ENCODE measurements at regions not wholly inside any gene's neighbourhood (a gene's known extent, or its start where the extent isn't known, plus 50 kb on each side); places are given as distances from the start of the nearest gene placed in this dataset.

DNA sequence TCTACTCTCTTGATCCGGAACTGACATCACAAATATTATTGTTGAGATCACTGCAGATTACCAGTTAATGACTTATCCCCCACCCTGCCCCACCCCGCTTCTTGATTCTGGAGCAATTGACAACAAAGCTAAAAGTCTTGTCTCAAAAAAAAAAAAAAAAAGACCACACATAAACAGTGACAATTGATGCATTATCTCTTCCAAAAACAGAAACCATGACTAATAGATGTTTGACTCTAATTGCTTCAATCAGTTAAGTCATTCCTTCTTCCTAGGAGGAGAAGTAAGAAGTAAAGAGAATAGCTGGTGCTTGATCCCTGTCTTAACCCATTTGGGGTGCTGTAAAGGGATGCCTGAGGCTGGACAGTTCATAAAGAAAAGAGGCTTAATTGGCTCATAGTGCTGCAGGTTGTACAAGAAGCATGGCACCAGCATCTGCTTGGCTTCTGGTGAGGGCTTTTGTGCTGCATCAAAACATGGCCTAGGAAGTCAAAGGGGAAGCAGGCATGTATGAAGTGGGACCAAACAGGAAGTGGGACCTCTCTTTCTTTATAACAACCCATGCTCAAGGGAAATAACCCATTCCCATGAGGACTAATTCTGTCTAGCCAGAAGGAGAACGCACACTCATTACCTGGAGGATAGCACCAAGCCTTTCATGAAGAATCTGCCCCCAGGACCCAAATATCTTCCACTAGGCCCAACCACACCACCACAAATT is 158.7 kb downstream of the TMEM167A start:
- Histone ChIP-seq H3K9me3 (ENCODE audit: insufficient read depth, low read depth, low read length) (peaks cover 3% of the 10 kb centered on the region; the same call in 1 of the 2 replicates), H3K4me2 (ENCODE audit: low read depth, low read length, poor library complexity, severe bottlenecking) (no peak overlapping the region), H3K27me3 (ENCODE audit: insufficient read depth, low read length, poor library complexity, severe bottlenecking) (no peaks in the 10 kb centered on the region), H4K20me1 (ENCODE audit: insufficient read depth, low read length, poor library complexity, severe bottlenecking) (no peaks in the 10 kb centered on the region), H3K36me3 (ENCODE audit: insufficient read depth, low read length) (no peaks in the 10 kb centered on the region), H3K4me1 (ENCODE audit: insufficient read depth, low read length, poor library complexity, severe bottlenecking) (peaks cover 13% of the 10 kb centered on the region), H3K79me2 (ENCODE audit: insufficient read depth, low read length) (no peaks in the 10 kb centered on the region), H3K9ac (ENCODE audit: low read depth, low read length, poor library complexity, severe bottlenecking) (no peak overlapping the region), H3F3A (ENCODE audit: low read depth) (no peaks in the 10 kb centered on the region), H2AFZ (ENCODE audit: low read length) (no peak overlapping the region; the same call in 1 of the 2 replicates), H3K9me2 (replicated peaks; ENCODE audit: low read depth, low read length) (no peaks in the 10 kb centered on the region), H3K4me3 (ENCODE audit: low read length, poor library complexity, severe bottlenecking) (no peak overlapping the region)
- TF ChIP-seq EZH2phosphoT487 (IDR thresholded peaks at IDR 0.05; ENCODE audit: borderline replicate concordance): no peak
- TF ChIP-seq, protein P1, sequence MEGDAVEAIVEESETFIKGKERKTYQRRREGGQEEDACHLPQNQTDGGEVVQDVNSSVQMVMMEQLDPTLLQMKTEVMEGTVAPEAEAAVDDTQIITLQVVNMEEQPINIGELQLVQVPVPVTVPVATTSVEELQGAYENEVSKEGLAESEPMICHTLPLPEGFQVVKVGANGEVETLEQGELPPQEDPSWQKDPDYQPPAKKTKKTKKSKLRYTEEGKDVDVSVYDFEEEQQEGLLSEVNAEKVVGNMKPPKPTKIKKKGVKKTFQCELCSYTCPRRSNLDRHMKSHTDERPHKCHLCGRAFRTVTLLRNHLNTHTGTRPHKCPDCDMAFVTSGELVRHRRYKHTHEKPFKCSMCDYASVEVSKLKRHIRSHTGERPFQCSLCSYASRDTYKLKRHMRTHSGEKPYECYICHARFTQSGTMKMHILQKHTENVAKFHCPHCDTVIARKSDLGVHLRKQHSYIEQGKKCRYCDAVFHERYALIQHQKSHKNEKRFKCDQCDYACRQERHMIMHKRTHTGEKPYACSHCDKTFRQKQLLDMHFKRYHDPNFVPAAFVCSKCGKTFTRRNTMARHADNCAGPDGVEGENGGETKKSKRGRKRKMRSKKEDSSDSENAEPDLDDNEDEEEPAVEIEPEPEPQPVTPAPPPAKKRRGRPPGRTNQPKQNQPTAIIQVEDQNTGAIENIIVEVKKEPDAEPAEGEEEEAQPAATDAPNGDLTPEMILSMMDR (conservative IDR thresholded peaks at IDR 0.05; ENCODE audit: low read length): no peak

DNA sequence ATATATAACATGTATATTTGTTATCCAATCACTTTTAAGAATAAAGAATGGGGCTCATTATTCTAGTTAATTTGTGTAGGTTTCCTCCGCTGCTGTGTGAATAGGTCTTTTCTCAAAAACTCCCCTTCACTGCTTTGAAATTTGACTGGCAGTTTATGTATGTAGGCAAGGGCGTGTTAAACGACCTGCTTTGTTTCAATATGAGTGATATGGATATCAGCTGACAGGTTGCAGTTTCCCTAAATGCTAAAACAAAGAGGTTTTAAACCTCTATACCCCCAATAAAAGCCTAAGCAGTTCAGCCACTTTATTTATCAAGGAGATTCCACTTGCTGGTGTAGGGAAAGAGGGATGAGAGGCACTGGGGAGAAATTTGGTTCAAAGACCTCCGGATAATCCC is 159.6 kb downstream of the TMEM167A start:
- no peaks in the 10 kb centered on the region for H3F3A ChIP-seq (ENCODE audit: low read depth)
- no peak overlapping the region for H3K9ac ChIP-seq (ENCODE audit: low read depth, low read length, poor library complexity, severe bottlenecking)
- H3K36me3 ChIP-seq (ENCODE audit: insufficient read depth, low read length): no peaks in the 10 kb centered on the region
- peaks cover 3% of the 10 kb centered on the region; the same call in 1 of the 2 replicates for H3K9me3 ChIP-seq (ENCODE audit: insufficient read depth, low read depth, low read length)
- no peak overlapping the region for H3K4me2 ChIP-seq (ENCODE audit: low read depth, low read length, poor library complexity, severe bottlenecking)
- H3K4me3 ChIP-seq (ENCODE audit: low read length, poor library complexity, severe bottlenecking): no peak overlapping the region
- TF ChIP-seq, protein P1 (conservative IDR thresholded peaks at IDR 0.05; ENCODE audit: low read length): no peak
- no peak for TF ChIP-seq EZH2phosphoT487 (IDR thresholded peaks at IDR 0.05; ENCODE audit: borderline replicate concordance)
- no peaks in the 10 kb centered on the region for H3K27me3 ChIP-seq (ENCODE audit: insufficient read depth, low read length, poor library complexity, severe bottlenecking)
- no peaks in the 10 kb centered on the region for H3K79me2 ChIP-seq (ENCODE audit: insufficient read depth, low read length)
- no peak overlapping the region for H2AFZ ChIP-seq (ENCODE audit: low read length)
- H4K20me1 ChIP-seq (ENCODE audit: insufficient read depth, low read length, poor library complexity, severe bottlenecking): no peaks in the 10 kb centered on the region
- H3K9me2 ChIP-seq (replicated peaks; ENCODE audit: low read depth, low read length): no peaks in the 10 kb centered on the region
- peaks cover 13% of the 10 kb centered on the region for H3K4me1 ChIP-seq (ENCODE audit: insufficient read depth, low read length, poor library complexity, severe bottlenecking)

DNA sequence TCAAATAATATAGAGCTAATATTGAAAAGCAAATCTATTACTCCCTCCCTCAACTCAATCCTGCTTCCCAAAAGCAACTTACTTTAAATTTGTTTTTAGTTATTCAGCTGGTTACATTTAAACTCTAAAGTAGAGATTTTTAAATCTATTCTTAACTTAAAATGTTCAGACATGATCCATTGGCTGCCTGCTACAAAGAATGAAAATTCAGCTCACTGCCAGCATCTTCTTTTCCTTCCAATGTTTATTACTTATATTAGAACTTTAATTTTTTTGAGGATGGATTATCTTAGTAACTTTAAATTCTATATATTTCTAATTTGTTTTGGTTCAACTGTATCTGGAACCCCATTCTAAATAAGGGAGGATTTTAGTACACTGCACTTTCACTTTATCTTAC is 163.2 kb downstream of the TMEM167A start:
- no peak overlapping the region for H3K4me2 ChIP-seq (ENCODE audit: low read depth, low read length, poor library complexity, severe bottlenecking)
- H3F3A ChIP-seq (ENCODE audit: low read depth): no peaks in the 10 kb centered on the region
- H3K27me3 ChIP-seq (ENCODE audit: insufficient read depth, low read length, poor library complexity, severe bottlenecking): no peaks in the 10 kb centered on the region
- no peaks in the 10 kb centered on the region for H3K36me3 ChIP-seq (ENCODE audit: insufficient read depth, low read length)
- H4K20me1 ChIP-seq (ENCODE audit: insufficient read depth, low read length, poor library complexity, severe bottlenecking): no peaks in the 10 kb centered on the region
- H3K79me2 ChIP-seq (ENCODE audit: insufficient read depth, low read length): no peaks in the 10 kb centered on the region
- H3K9ac ChIP-seq (ENCODE audit: low read depth, low read length, poor library complexity, severe bottlenecking): no peak overlapping the region
- peaks cover 3% of the 10 kb centered on the region; the same call in 1 of the 2 replicates for H3K9me3 ChIP-seq (ENCODE audit: insufficient read depth, low read depth, low read length)
- no peak overlapping the region for H3K4me3 ChIP-seq (ENCODE audit: low read length, poor library complexity, severe bottlenecking)
- no peaks in the 10 kb centered on the region for H3K9me2 ChIP-seq (replicated peaks; ENCODE audit: low read depth, low read length)
- H3K4me1 ChIP-seq (ENCODE audit: insufficient read depth, low read length, poor library complexity, severe bottlenecking): peaks cover 29% of the 10 kb centered on the region
- TF ChIP-seq EZH2phosphoT487 (IDR thresholded peaks at IDR 0.05; ENCODE audit: borderline replicate concordance): no peak
- TF ChIP-seq, protein P1 (conservative IDR thresholded peaks at IDR 0.05; ENCODE audit: low read length): no peak
- no peak overlapping the region for H2AFZ ChIP-seq (ENCODE audit: low read length)

Data from Loucy (cell line).